GM21367 (cell line): ENCODE measurements at regions not wholly inside any gene's neighbourhood (a gene's known extent, or its start where the extent isn't known, plus 50 kb on each side); places are given as distances from the start of the nearest gene placed in this dataset.
"Not testable (repeated sequence)": the region's sequence is repeated elsewhere in the genome, so short reads cannot be mapped to it uniquely, and the experiment has no call there.

Experiments
- ATAC-seq: cut with Tn5 transposase; IDR thresholded peaks from one replicate; pipeline ENCODE4 v1.9.1; 2021; ENCODE audit not compliant: unreplicated experiment

DNA sequence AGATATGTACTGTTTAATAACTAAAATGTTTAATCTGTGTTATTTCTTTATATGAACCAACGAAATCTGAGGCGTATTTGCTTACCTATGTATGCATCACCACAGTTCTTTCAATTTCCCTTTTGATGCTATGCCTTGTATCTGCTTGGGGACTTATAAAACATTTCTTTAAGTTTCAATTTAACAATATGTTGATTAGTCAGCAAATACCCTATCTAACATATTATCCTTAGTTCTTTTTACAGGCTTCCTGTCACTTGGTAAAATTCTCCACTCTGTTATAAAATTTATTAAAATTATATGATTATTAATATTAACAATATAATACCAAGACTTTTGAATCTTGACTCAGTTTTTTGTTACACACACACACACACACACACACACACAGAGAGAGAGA is 174.3 kb downstream of the CPS1 start:
- no peak for ATAC-seq

DNA sequence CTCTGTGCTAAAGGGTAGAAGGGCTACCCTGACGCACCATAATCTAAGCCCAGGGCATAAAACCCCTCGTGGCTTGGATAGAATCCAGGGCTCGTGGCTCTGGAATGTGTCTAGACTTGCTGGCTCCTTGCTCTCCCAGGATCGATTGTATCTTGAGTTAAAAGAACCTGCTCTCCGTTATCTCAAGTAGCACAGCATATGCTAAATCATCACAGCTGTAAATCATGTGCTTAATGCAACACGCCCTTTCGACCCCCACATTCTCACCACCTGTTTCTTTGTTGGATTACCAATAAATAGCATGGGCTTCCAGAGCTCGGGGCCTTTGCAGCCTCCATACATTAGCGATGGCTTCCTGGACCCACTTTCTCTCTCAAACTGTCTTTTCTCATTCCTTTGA is 190.4 kb downstream of the CPS1 start:
- not testable (repeated sequence) for ATAC-seq

DNA sequence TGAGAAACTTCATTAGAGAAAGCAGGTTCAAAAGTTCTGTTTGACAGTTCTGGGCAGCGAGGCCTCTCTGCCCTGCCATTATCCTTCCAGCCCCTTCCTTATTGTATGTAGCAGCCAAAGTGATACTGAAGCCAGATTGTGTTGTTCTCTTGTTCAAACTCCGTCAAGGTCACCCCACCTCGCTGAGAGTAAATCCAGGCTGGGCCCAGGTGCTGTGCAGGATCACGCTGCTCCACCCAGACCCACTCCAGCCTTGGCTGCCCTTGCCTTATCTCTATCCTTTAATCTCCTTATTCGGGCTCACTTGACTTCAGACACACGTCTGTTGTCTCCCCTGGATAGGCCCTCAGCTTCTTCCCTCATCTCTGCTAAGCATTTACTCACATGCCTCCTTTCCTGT is 196.1 kb downstream of the CPS1 start:
- no peak for ATAC-seq

DNA sequence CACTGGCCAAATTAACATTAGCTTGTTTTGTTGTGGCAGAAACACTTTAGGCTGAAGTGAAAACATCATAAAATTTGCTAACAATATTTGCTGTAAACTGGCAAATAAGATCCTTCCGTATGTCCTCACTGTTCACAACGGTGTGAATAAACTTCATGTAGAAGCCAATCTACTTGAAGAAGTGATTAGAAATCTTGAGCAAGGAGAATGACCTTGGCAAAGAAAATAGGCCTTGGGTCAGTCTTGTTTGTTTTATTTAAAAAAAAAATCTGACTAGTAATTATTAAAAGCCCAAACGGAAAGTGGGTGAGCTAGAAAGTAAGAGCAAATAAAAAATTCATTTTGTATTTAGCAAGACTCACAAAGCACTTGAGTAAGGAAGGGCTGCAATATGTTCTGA is 197.0 kb downstream of the CPS1 start:
- no peak for ATAC-seq

DNA sequence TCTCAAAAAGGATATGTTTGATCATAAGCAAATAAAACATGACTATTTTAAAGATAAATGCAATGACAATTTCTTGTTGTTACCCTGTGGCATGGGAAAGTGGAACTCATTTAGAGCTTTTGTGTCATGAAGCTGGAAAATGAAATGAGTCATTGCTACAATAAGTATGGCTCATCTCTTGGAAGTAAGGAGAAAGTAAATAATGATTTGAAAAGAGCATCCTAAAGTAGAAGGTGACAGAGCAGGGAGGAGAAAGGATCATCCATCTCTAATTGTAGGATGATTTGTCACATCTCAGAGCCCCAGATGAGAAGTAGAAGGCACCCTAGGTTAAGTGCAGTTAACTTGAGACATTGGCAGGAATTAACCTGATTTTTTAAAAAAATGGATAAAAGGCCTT is 200.5 kb downstream of the CPS1 start:
- no peak for ATAC-seq

DNA sequence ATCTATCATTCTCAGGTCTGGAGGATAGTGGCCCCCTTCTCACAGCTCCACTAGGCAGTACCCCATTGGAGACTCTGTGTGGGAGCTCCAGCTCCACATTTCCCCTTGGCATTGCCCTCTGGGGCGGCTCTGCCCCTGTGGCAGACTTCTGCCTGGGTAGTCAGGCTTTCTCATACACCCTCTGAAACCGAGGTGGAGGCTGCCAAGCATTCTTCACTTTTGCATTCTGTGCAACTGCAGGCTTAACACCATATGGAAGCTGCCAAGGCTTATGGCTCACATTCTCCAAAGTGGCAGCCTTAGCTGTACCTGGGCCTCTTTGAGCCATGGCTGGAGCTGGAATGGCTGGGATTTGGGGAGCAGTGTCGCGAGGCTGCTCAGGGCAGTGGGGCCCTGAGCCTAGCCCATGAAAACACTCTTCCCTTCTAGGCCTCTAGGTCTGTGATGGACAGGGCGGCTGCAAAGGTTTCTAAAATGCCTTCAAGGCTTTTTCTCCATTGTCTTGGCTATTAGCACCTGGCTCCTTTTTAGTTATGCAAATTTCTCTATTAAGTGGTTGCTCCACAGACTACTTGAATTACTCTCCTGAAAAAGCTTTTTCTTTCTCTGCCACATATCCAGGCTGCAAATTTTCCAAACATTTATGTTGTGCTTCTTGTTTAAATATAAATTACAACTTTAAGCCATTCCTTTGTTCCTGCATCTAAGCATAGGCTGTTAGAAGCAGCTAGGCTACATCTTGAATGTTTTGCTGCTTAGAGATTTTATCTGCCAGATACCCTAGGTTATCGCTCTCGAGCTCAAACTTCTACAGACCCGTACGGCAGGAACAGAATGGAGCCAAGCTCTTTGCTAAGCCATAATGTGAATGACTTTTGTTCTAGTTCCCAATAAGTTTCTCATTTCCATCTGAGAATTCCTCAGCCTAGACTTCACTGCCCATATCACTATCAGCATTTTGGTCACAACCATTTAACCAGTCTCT is 206.5 kb downstream of the CPS1 start:
- ATAC-seq: no peak

DNA sequence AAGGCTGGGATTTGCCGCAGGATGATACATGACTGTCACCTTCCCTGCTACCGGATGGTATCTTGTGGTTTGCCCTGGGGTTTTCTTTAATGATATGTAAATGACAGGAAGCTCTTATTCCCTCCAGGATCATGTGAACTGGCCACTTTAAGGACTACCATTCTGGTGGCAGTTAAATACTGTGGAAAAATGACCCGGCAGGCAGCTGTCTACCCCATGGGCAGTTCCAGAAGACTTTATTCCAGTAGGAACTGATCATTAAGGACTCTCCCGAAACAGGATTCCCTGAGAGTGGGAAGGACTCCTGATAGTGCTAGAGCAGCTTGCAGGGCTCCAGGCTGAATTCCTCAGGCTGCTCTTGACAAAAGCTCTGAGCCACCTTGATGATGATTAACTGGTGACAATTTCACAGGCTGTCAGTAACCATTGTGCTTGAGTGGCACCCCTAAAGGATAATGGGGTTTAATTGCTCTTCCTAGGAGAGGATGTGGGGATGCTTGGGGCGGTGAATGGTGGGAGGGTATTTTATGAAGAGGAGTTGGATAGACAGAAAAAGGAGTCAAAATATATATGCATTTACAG is 212.0 kb downstream of the CPS1 start:
- ATAC-seq: no peak

DNA sequence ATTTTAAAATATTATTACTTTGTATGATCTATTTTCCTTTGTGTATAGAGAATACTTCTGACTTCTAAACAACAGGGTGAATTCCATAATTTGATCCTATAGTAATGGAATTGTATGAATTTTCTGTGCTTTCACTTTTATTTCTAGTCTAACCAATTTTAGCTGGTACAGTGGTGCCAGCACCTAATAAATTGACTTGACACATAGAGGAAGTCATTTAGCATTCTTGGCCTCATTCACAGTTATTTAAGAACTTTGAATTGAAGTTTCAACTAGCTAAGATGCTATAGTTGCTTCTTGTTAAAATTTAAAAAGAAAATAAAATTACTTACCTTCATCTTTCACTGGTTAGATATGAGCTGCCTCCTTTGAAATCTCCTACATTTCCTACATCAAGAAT is 220.4 kb downstream of the CPS1 start:
- ATAC-seq: no peak

DNA sequence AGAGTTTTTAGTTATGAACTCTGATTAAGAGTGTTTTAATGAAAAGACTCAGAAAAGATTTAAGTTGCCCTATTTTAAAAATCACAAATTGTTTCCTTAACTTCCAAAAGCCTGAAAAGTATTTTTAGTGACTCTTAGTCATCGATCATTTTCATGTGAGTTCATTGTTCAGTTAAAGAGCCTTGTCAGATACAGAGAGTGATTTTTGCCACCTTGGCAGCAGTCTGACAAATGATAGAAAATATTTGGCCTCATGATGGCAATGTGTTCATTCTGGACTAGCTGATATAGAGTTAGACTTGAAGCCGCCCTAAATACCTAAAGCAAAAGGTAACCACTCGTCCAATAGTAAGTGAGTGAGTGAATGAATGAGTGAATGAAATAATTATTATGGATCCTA is 225.8 kb downstream of the CPS1 start:
- no peak for ATAC-seq

DNA sequence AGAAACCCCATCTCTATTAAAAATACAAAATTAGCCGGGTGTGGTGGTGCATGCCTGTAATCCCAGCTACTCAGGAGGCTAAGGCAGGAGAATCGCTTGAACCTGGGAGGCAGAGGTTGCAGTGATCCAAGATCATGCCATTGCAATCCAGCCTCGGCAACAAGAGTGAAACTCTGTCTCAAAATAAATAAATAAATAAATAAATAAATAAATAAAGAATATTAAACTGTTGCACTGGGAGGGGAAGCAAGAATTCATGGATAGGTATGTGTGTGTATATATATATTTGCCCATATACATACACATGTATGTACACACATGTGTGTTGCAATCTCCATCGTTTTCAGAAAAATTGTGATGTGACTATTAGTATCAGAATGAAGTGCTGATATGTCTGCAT is 231.4 kb downstream of the CPS1 start:
- not testable (repeated sequence) for ATAC-seq

DNA sequence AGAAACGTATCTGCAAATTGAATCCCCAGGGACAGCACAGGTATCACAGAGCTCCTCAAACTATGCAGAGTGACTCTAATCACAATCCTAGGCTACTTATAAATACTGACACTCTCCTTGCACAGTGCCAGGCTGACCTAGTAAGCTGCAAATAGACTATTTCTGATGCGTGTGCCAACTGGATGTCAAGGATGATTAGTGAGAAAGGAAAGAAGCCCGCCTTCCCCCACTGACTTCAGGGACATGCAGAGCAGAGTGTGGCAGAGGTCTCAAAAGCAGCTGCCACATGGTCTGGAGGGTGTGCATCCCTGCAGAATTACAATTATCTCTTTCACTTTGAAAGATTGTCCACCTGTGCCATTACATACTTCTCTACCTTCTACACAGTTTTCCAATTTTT is 235.6 kb downstream of the CPS1 start:
- ATAC-seq: no peak

DNA sequence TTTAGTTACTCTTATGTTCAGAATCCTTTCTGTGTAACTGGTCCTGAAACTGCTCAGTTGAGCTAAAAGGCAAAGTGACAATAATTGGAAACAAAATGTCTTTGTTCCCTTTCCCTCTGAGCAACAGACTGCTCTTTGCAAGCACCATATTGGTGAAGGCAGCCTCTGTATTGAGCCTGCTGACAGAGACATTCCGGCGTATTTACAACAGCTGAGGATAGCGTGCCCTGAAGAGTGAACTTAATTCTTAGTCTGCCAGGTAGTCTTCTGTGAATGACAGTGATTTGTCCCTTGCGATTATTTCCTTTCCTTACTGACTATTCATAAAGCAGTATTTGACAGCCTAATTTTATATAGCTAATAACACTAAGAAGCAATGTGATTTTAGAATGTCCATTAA is 239.1 kb downstream of the CPS1 start:
- no peak for ATAC-seq

DNA sequence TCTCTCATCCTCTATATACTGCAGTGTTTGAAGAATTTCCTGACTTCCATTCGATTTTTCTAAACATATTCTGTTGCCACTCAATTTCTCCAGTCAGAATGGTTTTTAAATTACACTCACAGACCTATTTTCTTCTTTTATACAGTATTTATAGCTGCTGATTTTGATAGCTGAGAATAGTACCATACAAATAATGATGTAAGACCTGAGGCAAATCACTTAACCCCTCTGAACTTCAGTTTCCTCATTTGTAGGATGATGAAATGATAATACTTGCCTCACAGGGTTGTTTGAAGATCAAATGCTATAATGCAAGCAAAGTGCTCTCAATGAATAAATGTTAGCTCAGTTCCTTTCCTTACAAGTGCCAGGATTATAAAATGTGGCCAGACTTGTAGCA is 241.8 kb downstream of the CPS1 start:
- ATAC-seq: no peak

DNA sequence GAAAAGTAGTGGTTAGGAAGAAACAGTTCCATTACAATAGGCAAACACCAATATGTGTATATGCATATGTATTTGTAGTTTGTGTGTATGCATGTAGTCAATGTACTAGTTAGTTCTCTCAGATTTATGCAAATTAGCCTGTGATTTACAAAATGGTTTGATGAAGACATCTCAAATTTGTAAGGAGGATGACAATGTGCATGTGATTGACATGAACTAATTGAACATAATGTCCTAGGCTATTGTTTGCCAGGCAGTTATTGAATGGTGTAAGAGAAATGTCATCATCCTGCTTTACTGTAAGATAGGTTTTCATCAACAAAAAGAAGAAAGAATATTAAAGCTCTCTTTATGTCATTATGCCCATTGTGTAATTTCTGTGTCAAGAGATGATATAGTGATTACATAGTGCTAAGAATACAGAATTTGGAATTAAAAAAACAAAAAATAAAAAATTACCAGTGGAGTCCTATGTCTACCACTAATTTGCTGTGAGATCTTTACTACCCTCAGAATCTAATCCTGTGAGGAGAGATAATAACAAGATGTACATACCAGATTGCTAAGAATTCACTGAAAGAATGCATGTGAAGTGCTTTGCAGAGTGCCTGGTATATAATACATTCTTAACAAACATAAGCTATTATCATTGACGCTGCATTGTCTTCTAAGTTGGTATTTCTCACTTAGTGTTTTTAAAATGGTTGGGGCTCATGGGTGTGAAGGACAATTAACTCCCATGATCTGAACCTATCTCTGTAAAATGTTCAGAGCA is 258.0 kb downstream of the CPS1 start:
- no peak for ATAC-seq

DNA sequence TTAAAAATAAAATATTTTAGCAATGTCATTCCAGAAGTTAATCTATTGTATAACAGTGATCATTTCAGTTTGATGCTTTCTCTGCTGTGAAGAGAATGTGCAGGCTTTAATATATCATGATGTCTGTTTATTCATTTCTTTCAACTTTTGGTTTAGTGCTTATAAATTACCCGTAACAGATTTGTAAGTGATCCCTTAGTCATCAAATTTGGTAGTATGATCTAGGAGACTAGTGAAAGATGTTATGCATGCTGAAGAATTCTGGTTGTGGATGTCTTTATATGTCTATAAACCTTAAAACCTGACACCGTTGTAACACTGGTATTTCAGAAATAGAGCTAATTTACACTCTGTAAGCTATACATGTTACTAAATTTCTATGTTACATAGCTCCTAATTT is 260.4 kb downstream of the CPS1 start:
- no peak for ATAC-seq

DNA sequence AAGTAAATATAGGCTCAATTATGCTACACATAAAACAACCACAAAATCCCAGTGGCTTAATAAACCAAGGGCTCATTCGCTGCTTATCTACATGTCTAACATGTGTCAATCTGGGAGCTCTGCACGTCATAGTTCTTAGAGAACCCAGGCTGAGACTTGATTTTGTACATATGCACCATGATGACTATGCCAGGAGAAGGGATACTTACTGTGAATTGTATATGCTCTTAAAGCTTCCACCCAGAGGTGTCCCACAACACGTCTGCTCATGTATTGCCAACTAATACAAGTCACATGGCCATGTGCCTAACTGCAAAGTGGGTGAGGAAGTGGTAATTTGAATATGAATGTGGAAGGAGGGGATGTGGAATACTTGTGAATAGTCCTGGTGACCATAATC is 262.1 kb downstream of the CPS1 start:
- no peak for ATAC-seq

DNA sequence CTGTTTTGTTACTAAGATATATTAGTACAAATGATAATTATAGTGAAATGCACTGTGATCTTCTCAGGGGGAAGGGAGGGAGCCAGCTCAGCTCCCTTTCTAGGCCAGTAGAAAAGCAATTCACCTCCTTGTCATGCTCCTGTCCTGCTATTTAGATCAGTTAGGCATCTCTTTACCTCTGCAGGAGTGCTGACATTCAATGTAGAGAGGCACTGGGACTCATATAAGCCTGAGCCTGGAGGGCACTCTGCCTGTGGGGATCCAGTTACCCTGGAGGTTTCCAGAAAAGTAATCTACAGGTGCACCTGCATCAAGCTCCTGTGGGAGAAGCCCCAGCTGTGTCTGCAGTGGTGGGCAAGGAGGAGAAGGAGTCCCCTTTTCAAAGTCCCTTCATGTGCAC is 277.0 kb downstream of the CPS1 start:
- no peak for ATAC-seq

DNA sequence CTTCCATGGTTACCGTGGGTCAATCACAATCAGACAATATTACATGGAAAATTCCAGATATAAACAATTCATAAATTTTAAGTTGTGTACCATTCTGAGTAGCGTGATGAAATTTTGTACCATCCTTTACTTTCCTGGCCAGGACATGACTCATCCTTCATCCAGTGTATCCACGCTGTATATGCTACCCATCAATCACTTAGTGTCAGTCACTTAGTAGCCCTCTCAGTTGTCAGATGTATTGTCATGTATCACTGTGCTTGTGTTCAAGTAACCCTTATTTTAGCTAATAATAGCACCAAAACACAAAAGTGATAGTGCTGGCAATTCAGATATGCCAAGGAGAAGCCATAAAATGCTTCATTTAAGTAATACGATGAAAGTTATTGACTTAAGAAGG is 282.6 kb downstream of the CPS1 start:
- no peak for ATAC-seq

DNA sequence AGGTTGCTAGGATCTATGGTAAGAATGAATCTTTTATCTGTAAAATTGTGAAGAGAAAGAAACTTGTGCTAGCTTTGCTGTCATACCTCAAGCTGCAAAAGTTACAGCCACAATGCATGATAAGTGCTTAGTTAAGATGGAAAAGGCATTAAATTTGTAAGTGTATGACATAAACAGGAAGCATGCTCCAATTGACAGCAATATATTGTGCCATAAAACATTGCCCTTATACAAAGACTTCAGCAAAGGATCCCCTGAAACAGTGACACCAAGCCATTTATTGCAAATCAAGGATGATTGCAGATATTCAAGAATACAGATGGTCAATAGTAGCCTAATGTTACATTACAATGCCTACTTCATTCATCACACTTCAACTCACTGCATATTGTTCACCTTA is 283.1 kb downstream of the CPS1 start:
- no peak for ATAC-seq

DNA sequence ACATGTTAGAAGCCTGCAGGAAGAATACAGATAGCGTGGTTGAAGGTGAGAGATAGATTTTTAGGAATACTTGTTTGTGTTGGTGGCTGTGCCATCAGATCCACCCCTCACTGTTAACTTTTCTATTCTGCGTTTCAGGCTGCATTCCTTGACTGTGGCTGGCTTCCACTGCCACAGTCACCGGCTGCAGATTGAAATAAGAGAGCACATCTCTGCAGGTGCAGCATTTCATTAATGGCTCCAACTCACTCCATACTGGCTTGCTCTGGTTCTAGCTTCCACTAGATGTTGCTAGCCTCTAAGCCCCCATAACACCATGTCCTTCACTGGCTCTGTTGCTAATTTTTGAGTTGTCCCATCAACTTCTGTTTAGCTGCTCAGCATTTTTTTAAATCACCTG is 286.5 kb downstream of the CPS1 start:
- ATAC-seq: no peak

DNA sequence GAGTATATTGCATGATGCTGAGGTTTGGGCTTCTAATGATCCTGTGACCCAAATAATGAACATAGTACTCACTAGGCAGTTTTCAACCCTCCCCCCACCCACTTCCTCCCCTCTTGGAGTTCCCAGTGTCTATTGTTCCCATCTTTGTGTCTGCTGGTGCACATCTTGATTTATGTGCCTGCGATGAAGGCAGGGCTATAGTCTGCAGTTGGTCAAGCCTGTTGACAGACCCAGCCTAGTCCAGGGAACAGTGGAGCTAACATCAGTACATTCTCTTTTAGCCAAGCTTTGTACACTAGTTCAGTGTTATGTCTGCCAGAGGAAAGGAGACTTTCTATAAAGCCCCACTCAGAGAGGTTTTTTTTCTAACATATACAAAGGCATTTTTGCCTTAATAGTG is 287.6 kb downstream of the CPS1 start:
- no peak for ATAC-seq

DNA sequence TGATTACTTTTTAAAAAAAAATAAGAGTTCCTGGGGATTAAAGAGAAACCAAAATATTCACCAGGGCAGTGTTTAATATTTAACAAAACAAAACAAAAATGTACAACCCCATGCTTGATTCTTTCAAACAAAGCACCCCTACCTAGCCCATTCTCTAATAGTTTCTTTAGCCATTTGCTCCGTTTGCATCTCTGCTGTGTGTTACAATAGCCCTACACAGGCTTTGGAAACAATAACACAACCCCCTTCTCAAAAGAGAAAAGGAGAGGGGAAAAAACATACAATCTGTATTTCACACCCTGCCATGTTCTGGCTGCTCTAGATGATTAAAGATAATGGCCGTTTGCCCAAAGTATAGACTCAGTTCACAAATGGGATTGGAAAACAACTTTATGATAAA is 302.9 kb downstream of the CPS1 start:
- no peak for ATAC-seq
